ENCODE measurements at regions not wholly inside any gene's neighbourhood (a gene's known extent, or its start where the extent isn't known, plus 50 kb on each side); places are given as distances from the start of the nearest gene placed in this dataset.

GRCh38 chr13:82221621-82222020, 1660.7 kb downstream of the SLITRK1 start:
- no peak for TF ChIP-seq CTCF (IDR thresholded peaks at IDR 0.05; ENCODE audit: poor library complexity)
- no peak for TF ChIP-seq EZH2phosphoT487 (IDR thresholded peaks at IDR 0.05; ENCODE audit: low read depth, severe bottlenecking, unreplicated experiment)
- no peak for TF ChIP-seq EZH2 (IDR thresholded peaks at IDR 0.05; ENCODE audit: borderline replicate concordance)

Measured in hepatocyte (in vitro differentiated cells).